Fibroblast of lung (primary cell): ENCODE measurements at regions not wholly inside any gene's neighbourhood (a gene's known extent, or its start where the extent isn't known, plus 50 kb on each side); places are given as distances from the start of the nearest gene placed in this dataset.

ENCODE experiments used
- DNase-seq, 2 donors: peaks; one replicate each; pipeline versions ENCODE4 v3.0.0 to v3.0.0-alpha.2; 2010; ENCODE audit warnings: low read depth in 2 of 2
- H2AFZ ChIP-seq: 2 replicates; pipeline ENCODE4 v1.5.1; 2012; ENCODE audit warnings: low read length, control low read depth, inconsistent platforms
- H3K27ac ChIP-seq: 2 replicates; pipeline ENCODE4 v1.5.1; 2011; ENCODE audit warnings: low read length, control low read depth; ENCODE audit not compliant: insufficient read depth
- H3K27me3 ChIP-seq: 2 replicates; pipeline ENCODE4 v1.5.1; 2011; ENCODE audit warnings: mild to moderate bottlenecking, low read length; ENCODE audit not compliant: control insufficient read depth, insufficient read depth
- H3K36me3 ChIP-seq: 2 replicates; pipeline ENCODE4 v1.5.1; 2011; ENCODE audit warnings: low read length; ENCODE audit not compliant: control insufficient read depth, insufficient read depth
- H3K4me1 ChIP-seq: 2 replicates; pipeline ENCODE4 v1.5.1; 2011; ENCODE audit warnings: low read length; ENCODE audit not compliant: control insufficient read depth, insufficient read depth; ENCODE audit errors: extremely low read depth
- H3K4me2 ChIP-seq: 2 replicates; pipeline ENCODE4 v1.5.1; 2011; ENCODE audit warnings: low read length, control low read depth; ENCODE audit not compliant: insufficient read depth; ENCODE audit errors: extremely low read depth
- H3K4me3 ChIP-seq, 4 experiments: fragments of 200-600 bp in 1 of 4; sonication (generic) in 1 of 4; replicated peaks in 1 of 4; 2 replicates each; pipeline ENCODE4 v1.5.1; 2011 to 2016; ENCODE audit warnings: low read length in 4 of 4, low read depth in 3 of 4, mild to moderate bottlenecking in 3 of 4, control low read depth in 2 of 4, inconsistent platforms in 1 of 4, mixed read lengths in 1 of 4; ENCODE audit not compliant: insufficient read depth in 1 of 4; ENCODE audit errors: control extremely low read depth in 1 of 4
- H3K79me2 ChIP-seq: 2 replicates; pipeline ENCODE4 v1.5.1; 2012; ENCODE audit warnings: mild to moderate bottlenecking, low read length, inconsistent platforms; ENCODE audit not compliant: control insufficient read depth, insufficient read depth
- H3K9ac ChIP-seq: 2 replicates; pipeline ENCODE4 v1.5.1; 2011; ENCODE audit warnings: mild to moderate bottlenecking, low read length, control low read depth; ENCODE audit not compliant: insufficient read depth
- H3K9me3 ChIP-seq: 2 replicates; pipeline ENCODE4 v1.5.1; 2012; ENCODE audit warnings: low read depth, low read length; ENCODE audit not compliant: control insufficient read depth, insufficient read depth
- H4K20me1 ChIP-seq: 2 replicates; pipeline ENCODE4 v1.5.1; 2011; ENCODE audit warnings: low read length; ENCODE audit not compliant: control insufficient read depth, insufficient read depth; ENCODE audit errors: extremely low read depth
- EZH2 ChIP-seq: IDR thresholded peaks from 2 replicates; pipeline ENCODE4 v1.5.1; 2012; ENCODE audit warnings: low read length, control low read depth, mild to moderate bottlenecking; ENCODE audit errors: missing control alignments
- TF ChIP-seq, protein P1 (sequence below), 2 donors: IDR thresholded peaks in 1 of 2; conservative IDR thresholded peaks in 1 of 2; 1 replicate in 1 of 2; 2 replicates in 1 of 2; pipeline ENCODE4 v1.5.1; 2011 to 2012; ENCODE audit warnings: low read length in 2 of 2, control low read depth in 1 of 2, inconsistent platforms in 1 of 2, low read depth in 1 of 2, mild to moderate bottlenecking in 1 of 2

DNA sequence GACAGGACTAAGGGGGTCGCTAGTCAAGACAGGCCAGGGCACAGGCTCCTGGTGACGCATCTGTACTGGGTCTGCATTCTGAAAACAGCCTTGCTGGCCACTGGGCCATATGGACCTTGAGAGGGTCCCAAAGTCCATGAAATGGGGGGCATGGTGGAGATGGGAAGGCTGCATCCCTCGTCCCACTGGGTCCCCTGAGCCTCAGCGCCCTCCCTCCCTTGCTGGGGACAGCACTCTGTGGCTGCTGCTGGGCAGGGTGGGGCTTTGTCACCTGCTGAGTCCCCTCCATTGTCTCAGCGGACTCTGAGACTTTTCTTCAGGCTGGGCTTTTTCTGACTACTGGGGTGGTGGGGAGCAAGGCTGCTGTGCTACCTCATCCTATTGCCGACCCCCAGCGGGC is 205.2 kb downstream of the RHOU start:
- DNase-seq: no peak
- Histone ChIP-seq H2AFZ (no peak overlapping the region), H3K4me2 (no peak overlapping the region), H3K9me3 (no peaks in the 10 kb centered on the region), H3K27ac (no peak overlapping the region), H4K20me1 (no peaks in the 10 kb centered on the region), H3K4me1 (no peaks in the 10 kb centered on the region), H3K36me3 (no peaks in the 10 kb centered on the region), H3K9ac (no peak overlapping the region), H3K4me3 (no peak overlapping the region), H3K79me2 (no peaks in the 10 kb centered on the region), H3K27me3 (no peaks in the 10 kb centered on the region)
- no peak for TF ChIP-seq EZH2
- TF ChIP-seq, protein P1, sequence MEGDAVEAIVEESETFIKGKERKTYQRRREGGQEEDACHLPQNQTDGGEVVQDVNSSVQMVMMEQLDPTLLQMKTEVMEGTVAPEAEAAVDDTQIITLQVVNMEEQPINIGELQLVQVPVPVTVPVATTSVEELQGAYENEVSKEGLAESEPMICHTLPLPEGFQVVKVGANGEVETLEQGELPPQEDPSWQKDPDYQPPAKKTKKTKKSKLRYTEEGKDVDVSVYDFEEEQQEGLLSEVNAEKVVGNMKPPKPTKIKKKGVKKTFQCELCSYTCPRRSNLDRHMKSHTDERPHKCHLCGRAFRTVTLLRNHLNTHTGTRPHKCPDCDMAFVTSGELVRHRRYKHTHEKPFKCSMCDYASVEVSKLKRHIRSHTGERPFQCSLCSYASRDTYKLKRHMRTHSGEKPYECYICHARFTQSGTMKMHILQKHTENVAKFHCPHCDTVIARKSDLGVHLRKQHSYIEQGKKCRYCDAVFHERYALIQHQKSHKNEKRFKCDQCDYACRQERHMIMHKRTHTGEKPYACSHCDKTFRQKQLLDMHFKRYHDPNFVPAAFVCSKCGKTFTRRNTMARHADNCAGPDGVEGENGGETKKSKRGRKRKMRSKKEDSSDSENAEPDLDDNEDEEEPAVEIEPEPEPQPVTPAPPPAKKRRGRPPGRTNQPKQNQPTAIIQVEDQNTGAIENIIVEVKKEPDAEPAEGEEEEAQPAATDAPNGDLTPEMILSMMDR (conservative IDR thresholded peaks at IDR 0.05 in 1 of 2, IDR thresholded peaks at IDR 0.05 in 1 of 2; ENCODE audit: low read depth in 1 of 2, low read length in 2 of 2): no peak

DNA sequence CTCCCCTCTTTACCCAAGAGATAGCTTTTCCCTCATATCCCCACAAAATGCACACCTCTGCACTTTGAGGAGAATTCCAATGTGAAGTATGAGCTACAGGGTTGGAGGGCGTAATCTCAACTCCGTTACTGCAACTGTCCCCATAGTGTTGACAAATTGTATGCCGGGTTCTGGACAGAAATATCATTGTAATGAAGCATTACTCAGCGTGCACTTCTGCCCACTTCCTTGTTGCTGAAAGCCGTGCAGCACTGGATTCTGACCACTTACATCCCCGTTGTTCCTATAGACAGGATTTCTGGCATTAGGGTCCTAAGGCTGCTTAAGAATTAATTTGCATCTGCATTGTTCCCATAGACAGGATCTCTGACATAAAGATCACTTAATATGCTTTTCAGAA is 205.6 kb downstream of the RHOU start:
- TF ChIP-seq EZH2: no peak
- TF ChIP-seq, protein P1 (conservative IDR thresholded peaks at IDR 0.05 in 1 of 2, IDR thresholded peaks at IDR 0.05 in 1 of 2; ENCODE audit: low read depth in 1 of 2, low read length in 2 of 2): no peak
- Histone ChIP-seq H3K27me3 (no peaks in the 10 kb centered on the region), H2AFZ (no peak overlapping the region), H3K9me3 (no peaks in the 10 kb centered on the region), H3K9ac (no peak overlapping the region), H3K4me3 (no peak overlapping the region), H3K27ac (no peak overlapping the region), H3K79me2 (no peaks in the 10 kb centered on the region), H3K36me3 (no peaks in the 10 kb centered on the region), H4K20me1 (no peaks in the 10 kb centered on the region), H3K4me1 (no peaks in the 10 kb centered on the region), H3K4me2 (no peak overlapping the region)
- no peak for DNase-seq

DNA sequence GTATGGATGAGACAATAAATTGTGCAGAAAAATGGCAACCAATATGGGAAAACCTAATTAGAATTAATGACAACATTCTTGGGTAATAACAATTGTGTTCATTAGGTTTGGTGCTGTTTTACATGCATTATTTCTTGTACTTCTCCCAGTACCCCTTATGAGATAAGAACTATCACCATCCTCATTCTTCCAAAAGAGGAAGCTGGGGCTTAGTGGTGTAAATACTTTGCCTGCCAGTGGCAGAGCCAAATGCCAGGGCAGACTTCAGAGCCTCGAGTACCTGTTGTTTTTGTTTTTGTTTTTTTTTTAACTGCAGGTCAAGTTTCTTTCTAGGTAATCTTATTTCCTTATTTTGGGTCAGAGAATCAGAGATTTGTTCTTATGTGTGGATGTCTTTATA is 206.4 kb downstream of the RHOU start:
- H3K9me3 ChIP-seq: no peaks in the 10 kb centered on the region
- H3K9ac ChIP-seq: no peak overlapping the region
- no peaks in the 10 kb centered on the region for H3K79me2 ChIP-seq
- no peak overlapping the region for H3K27ac ChIP-seq
- no peak for TF ChIP-seq EZH2
- TF ChIP-seq, protein P1 (conservative IDR thresholded peaks at IDR 0.05 in 1 of 2, IDR thresholded peaks at IDR 0.05 in 1 of 2; ENCODE audit: low read depth in 1 of 2, low read length in 2 of 2): no peak
- H3K4me2 ChIP-seq: no peak overlapping the region
- no peaks in the 10 kb centered on the region for H3K4me1 ChIP-seq
- no peak for DNase-seq
- no peaks in the 10 kb centered on the region for H3K27me3 ChIP-seq
- no peaks in the 10 kb centered on the region for H3K36me3 ChIP-seq
- no peak overlapping the region for H2AFZ ChIP-seq
- H4K20me1 ChIP-seq: no peaks in the 10 kb centered on the region
- no peak overlapping the region for H3K4me3 ChIP-seq
